MCF 10A (cell line): ENCODE measurements at regions not wholly inside any gene's neighbourhood (a gene's known extent, or its start where the extent isn't known, plus 50 kb on each side); places are given as distances from the start of the nearest gene placed in this dataset.
"Not testable (repeated sequence)": the region's sequence is repeated elsewhere in the genome, so short reads cannot be mapped to it uniquely, and the experiment has no call there.

Experiments
- BruUV-seq: library from RNA; stranded (reverse); fragments of 400-500 nt; replicated peaks from 2 replicates; lab custom pipeline; 2021; lab: Mats Ljungman, UMichigan
- CTCF ChIA-PET: fragments of 300-600 bp; sonication (Branson Sonifier 250); formaldehyde crosslinking; extraction: SDS; loops from one replicate; lab custom pipeline; 2021; ENCODE audit warnings: antibody characterized with exemption, inconsistent platforms; lab: Yijun Ruan, JAX
- POLR2A ChIA-PET: fragments of 300-600, 350-650 bp; sonication (Branson Sonifier 250); formaldehyde crosslinking; extraction: SDS; loops from one replicate; lab custom pipeline; 2020; ENCODE audit warnings: antibody characterized with exemption, inconsistent platforms; lab: Yijun Ruan, JAX
- DNase-seq: peaks from one replicate; pipeline ENCODE4 v3.0.0-alpha.2; 2018; ENCODE audit not compliant: unreplicated experiment
- H3K27ac Mint-ChIP-seq: one replicate; pipeline ENCODE4 v1.8.0; 2022; ENCODE audit warnings: mild to moderate bottlenecking, low read depth, mixed read lengths; ENCODE audit not compliant: unreplicated experiment
- H3K27me3 Mint-ChIP-seq: one replicate; pipeline ENCODE4 v1.8.0; 2022; ENCODE audit warnings: mixed read lengths; ENCODE audit not compliant: insufficient read depth, unreplicated experiment
- H3K36me3 Mint-ChIP-seq: one replicate; pipeline ENCODE4 v1.8.0; 2022; ENCODE audit warnings: mild to moderate bottlenecking, moderate library complexity, mixed read lengths; ENCODE audit not compliant: insufficient read depth, unreplicated experiment
- H3K4me1 Mint-ChIP-seq: one replicate; pipeline ENCODE4 v1.8.0; 2022; ENCODE audit warnings: mixed read lengths; ENCODE audit not compliant: insufficient read depth, unreplicated experiment
- H3K4me3 Mint-ChIP-seq: one replicate; pipeline ENCODE4 v1.8.0; 2022; ENCODE audit warnings: mild to moderate bottlenecking, moderate library complexity, mixed read lengths; ENCODE audit not compliant: unreplicated experiment
- H3K9me3 Mint-ChIP-seq: one replicate; pipeline ENCODE4 v1.8.0; 2022; ENCODE audit warnings: mixed read lengths; ENCODE audit not compliant: unreplicated experiment
- intact Hi-C: fragments of 100-400 bp; cut with micrococcal nuclease; formaldehyde crosslinking; loops from 2 replicates; pipeline ENCODE4 v1.14.1; 2022
- TF ChIP-seq, protein P1 (sequence below): fragments of 200-600 bp; IDR thresholded peaks from one replicate; pipeline ENCODE4 v1.8.0; 2022; ENCODE audit warnings: antibody characterized with exemption, mild to moderate bottlenecking; ENCODE audit not compliant: unreplicated experiment

DNA sequence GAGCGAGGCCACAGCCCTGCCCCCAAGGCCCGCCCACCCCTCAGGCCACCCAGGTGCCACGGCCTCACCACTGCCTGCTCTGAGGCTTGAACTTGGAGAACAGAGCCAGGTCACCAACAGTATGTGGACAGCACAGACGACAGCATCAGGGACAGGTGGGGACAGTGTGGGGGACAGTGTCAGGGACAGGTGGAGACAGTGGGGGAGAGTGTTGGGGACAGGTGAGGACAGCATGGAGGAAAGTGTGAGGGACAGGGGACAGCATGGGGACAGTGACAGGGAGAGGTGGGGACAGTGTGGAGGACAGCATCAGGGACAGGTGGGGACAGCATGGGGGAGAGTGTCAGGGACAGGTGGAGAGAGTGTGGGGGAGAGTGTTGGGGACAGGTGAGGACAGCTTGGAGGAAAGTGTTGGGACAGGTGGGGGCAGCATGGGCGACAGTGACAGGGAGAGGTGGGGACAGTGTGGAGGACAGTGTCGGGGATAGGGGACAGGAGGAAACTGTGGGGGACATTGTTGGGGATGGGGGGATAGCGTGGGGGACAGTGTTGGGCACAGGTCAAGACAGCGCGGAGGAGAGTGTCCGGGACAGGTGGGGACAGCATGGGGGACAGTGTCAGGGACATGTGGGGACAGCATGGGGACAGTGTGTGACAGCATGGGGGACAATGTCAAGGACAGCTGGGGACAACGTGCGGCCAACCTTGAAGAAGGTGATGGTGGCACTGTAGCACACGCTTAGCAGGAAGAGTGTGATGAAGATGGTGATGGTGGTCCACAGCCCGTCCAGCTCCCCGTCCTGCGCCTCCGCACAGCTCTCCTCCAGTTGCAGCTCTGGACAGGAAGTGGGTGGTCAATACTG is 114.9 kb downstream of the TMEM121 start:
- Mint-ChIP-seq H3K4me1 (no peaks in the 10 kb centered on the region), H3K9me3 (no peaks in the 10 kb centered on the region), H3K27me3 (peaks cover 5% of the 10 kb centered on the region), H3K36me3 (no peaks in the 10 kb centered on the region), H3K4me3 (no peak overlapping the region), H3K27ac (no peak overlapping the region)
- TF ChIP-seq, protein P1, sequence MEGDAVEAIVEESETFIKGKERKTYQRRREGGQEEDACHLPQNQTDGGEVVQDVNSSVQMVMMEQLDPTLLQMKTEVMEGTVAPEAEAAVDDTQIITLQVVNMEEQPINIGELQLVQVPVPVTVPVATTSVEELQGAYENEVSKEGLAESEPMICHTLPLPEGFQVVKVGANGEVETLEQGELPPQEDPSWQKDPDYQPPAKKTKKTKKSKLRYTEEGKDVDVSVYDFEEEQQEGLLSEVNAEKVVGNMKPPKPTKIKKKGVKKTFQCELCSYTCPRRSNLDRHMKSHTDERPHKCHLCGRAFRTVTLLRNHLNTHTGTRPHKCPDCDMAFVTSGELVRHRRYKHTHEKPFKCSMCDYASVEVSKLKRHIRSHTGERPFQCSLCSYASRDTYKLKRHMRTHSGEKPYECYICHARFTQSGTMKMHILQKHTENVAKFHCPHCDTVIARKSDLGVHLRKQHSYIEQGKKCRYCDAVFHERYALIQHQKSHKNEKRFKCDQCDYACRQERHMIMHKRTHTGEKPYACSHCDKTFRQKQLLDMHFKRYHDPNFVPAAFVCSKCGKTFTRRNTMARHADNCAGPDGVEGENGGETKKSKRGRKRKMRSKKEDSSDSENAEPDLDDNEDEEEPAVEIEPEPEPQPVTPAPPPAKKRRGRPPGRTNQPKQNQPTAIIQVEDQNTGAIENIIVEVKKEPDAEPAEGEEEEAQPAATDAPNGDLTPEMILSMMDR: no peak
- ChIA-PET POLR2A (no interaction called here), CTCF (no interaction called here)
- intact Hi-C loops: no loop called here
- BruUV-seq: no TSS peak
- DNase-seq: no peak

DNA sequence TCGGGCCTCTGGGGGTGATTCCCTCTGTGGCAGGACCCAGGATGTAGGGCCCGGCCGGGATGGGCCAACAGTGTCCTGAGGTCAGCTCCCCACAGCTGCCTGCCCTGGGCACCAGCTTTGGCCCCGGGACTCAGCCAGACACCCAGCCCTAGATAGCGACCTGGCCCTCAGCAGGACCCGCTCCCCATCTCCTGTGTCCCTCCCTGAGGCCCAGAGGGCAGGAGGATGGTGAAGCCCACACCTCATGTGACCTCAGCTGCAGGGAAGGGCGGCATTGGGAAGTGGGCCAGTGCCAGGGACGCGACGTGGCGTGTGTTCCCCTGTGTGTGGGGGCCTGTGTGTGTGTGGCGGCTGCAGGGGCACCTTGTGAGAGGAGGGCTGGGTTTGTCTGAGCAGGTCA is 115.6 kb downstream of the TMEM121 start:
- H3K36me3 Mint-ChIP-seq, H3K4me3 Mint-ChIP-seq, CTCF ChIA-PET, H3K4me1 Mint-ChIP-seq, H3K9me3 Mint-ChIP-seq, intact Hi-C loops, DNase-seq, POLR2A ChIA-PET, H3K27ac Mint-ChIP-seq, BruUV-seq: not testable (repeated sequence)
- H3K27me3 Mint-ChIP-seq: peaks cover 12% of the 10 kb centered on the region

DNA sequence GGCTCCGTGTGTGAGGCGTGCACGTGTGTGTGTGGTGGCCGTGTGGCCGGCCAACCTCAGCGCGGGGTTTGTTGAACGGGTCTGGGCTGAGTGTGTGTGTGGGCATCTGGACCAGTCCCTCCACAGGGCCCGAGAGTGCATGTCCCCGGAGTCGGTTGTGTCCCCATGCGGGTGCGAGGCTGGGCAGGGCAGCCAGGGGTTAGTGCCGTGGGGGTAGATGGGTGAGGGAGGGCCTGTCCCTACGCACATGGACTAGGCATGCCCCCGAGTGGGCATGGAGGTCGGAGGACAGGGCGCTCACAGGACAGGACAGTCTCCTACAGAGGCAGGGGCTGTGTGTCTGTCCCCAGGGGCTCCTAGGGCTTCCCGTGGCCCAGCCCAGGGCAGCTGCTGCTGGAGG is 116.1 kb downstream of the TMEM121 start:
- H3K27ac Mint-ChIP-seq, BruUV-seq, intact Hi-C loops, DNase-seq, H3K9me3 Mint-ChIP-seq, POLR2A ChIA-PET, H3K4me1 Mint-ChIP-seq, H3K36me3 Mint-ChIP-seq, CTCF ChIA-PET, H3K4me3 Mint-ChIP-seq: not testable (repeated sequence)
- H3K27me3 Mint-ChIP-seq: peaks cover 17% of the 10 kb centered on the region

DNA sequence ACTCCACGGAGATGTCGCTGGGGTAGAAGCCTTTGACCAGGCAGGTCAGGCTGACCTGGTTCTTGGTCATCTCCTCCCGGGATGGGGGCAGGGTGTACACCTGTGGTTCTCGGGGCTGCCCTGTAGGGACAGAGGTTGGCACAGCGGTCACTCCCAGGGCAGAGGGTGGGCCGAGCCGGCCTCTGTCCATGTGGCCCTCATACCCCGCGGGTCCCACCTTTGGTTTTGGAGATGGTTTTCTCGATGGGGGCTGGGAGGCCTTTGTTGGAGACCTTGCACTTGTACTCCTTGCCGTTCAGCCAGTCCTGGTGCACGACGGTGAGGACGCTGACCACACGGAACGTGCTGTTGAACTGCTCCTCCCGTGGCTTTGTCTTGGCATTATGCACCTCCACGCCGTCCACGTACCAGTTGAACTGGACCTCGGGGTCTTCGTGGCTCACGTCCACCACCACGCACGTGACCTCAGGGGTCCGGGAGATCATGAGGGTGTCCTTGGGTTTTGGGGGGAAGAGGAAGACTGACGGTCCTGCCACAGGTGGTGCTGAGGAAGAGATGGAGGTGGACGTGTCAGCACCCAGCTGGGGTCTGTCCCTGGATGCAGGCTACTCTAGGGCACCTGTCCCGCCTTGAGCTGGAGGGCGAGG is 117.1 kb downstream of the TMEM121 start:
- CTCF ChIA-PET, POLR2A ChIA-PET, H3K27ac Mint-ChIP-seq, H3K9me3 Mint-ChIP-seq, H3K4me1 Mint-ChIP-seq, H3K36me3 Mint-ChIP-seq, DNase-seq, H3K4me3 Mint-ChIP-seq, intact Hi-C loops, BruUV-seq: not testable (repeated sequence)
- H3K27me3 Mint-ChIP-seq: peaks cover 28% of the 10 kb centered on the region

DNA sequence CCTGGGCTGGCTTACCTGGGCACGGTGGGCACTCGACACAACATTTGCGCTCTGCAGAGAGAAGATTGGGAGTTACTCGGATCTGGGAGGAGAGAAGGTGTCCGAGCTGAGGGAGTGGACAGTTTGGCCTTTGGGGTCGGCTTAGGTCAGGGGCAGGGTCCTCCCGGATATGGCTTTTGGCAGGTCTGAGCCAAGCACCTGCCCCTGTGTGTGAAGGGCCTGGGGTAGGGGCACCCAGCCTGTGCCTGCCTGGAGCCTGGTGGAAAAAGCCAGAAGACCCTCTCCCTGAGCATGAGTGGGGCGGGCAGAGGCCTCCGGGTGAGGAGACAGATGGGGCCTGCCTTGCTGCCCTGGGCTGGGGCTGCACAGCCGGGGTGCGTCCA is 117.7 kb downstream of the TMEM121 start:
- CTCF ChIA-PET, H3K27ac Mint-ChIP-seq, POLR2A ChIA-PET, intact Hi-C loops, H3K9me3 Mint-ChIP-seq, H3K4me3 Mint-ChIP-seq, DNase-seq, H3K36me3 Mint-ChIP-seq, BruUV-seq, H3K4me1 Mint-ChIP-seq: not testable (repeated sequence)
- peaks cover 29% of the 10 kb centered on the region for H3K27me3 Mint-ChIP-seq

DNA sequence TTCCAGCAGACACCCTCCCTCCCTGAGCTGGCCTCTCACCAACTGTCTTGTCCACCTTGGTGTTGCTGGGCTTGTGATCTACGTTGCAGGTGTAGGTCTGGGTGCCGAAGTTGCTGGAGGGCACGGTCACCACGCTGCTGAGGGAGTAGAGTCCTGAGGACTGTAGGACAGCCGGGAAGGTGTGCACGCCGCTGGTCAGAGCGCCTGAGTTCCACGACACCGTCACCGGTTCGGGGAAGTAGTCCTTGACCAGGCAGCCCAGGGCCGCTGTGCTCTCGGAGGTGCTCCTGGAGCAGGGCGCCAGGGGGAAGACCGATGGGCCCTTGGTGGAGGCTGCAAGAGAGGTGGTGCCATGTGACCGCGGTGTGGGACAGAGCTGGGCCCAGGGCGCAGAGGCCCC is 118.1 kb downstream of the TMEM121 start:
- POLR2A ChIA-PET, H3K9me3 Mint-ChIP-seq, DNase-seq, CTCF ChIA-PET, H3K36me3 Mint-ChIP-seq, H3K4me1 Mint-ChIP-seq, BruUV-seq, H3K4me3 Mint-ChIP-seq, intact Hi-C loops, H3K27ac Mint-ChIP-seq: not testable (repeated sequence)
- peaks cover 29% of the 10 kb centered on the region for H3K27me3 Mint-ChIP-seq

DNA sequence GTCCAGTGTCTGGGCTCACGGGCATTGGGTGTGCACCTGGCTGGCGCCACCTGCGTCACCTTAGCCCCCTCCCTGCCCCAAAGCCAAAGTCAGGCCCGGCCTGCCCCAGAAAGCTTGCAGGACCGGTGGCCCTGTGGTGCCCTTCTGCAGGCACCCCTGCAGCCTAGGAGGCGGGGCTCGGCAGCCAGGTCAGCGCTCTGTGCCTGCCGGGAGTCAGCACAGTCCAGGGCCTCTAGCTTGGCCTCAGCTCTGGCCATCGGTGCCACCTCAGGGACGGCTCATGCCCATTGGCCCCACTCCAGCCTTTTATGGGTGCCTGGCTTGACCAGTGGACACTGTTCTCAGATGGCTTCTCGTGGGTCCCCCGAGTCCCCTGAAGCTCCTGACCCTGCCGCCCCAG is 118.5 kb downstream of the TMEM121 start:
- H3K9me3 Mint-ChIP-seq, H3K4me1 Mint-ChIP-seq, H3K27ac Mint-ChIP-seq, intact Hi-C loops, H3K4me3 Mint-ChIP-seq, BruUV-seq, CTCF ChIA-PET, DNase-seq, H3K36me3 Mint-ChIP-seq, POLR2A ChIA-PET: not testable (repeated sequence)
- peaks cover 29% of the 10 kb centered on the region for H3K27me3 Mint-ChIP-seq

DNA sequence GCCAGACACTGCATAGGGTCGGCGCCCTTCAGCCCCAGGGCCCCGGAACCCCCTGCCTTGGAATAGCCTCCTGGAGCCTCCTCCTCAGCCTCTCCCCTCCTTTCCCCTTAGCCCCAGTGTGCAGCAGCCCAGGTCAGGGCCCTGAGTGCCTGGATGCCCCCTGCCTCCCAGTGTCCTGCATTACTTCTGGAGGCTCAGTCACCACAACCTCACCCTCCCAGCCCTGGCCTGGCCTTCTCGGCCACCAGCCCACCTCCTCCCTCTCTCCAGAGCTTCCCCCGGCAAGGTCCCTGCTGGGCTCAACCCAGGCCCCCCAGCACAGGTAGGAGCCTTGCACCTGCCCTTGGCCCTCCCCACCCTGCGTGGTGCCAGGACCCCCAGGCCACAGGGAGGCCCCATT is 119.0 kb downstream of the TMEM121 start:
- H3K4me3 Mint-ChIP-seq, H3K36me3 Mint-ChIP-seq, H3K4me1 Mint-ChIP-seq, intact Hi-C loops, BruUV-seq, POLR2A ChIA-PET, H3K27ac Mint-ChIP-seq, DNase-seq, CTCF ChIA-PET, H3K9me3 Mint-ChIP-seq: not testable (repeated sequence)
- H3K27me3 Mint-ChIP-seq: peaks cover 29% of the 10 kb centered on the region
